ENCODE measurements at regions not wholly inside any gene's neighbourhood (a gene's known extent, or its start where the extent isn't known, plus 50 kb on each side); places are given as distances from the start of the nearest gene placed in this dataset.
A peak's percentile ranks its signal among the peaks of the same experiment; 100 is the strongest.

- intact Hi-C loops (cut with DNase I) = no loop called here
- DNase-seq = peak in 2 of 10 donors; percentile 47 to 61
Observed at GRCh38 chr22:49049691-49050090, 778.0 kb downstream of the BRD1 start.

- DNase-seq = peak in 2 of 10 donors; percentile 66 to 76
- intact Hi-C loops (cut with DNase I) = no loop called here
Observed at GRCh38 chr22:49048591-49048990, 779.1 kb downstream of the BRD1 start.

- intact Hi-C loops (cut with DNase I) = no loop called here
- DNase-seq = peak in 1 of 10 donors; percentile 20
Observed at GRCh38 chr22:49047447-49047846, 780.2 kb downstream of the BRD1 start.

- intact Hi-C loops (cut with DNase I) = no loop called here
- DNase-seq = peak in 8 of 10 donors; percentile 55 to 94 (median 70)
Observed at GRCh38 chr22:49046546-49047361, 780.9 kb downstream of the BRD1 start.

- peak in 3 of 10 donors; percentile 26 to 69 (median 42) for DNase-seq
- intact Hi-C loops (cut with DNase I) = no loop called here
Observed at GRCh38 chr22:49046000-49046545, 781.6 kb downstream of the BRD1 start.

GRCh38 chr22:49045276-49045675 lies 782.4 kb downstream of the BRD1 start:
- peak in 2 of 10 donors; percentile 25 to 40 for DNase-seq

GRCh38 chr22:49044776-49045175 lies 782.9 kb downstream of the BRD1 start:
- peak in 2 of 10 donors; percentile 28 to 79 for DNase-seq
- intact Hi-C loops (cut with DNase I) = no loop called here

More at GRCh38 chr22:49045276-49045675, 782.4 kb downstream of the BRD1 start:
- intact Hi-C loops (cut with DNase I) = no loop called here

- intact Hi-C loops (cut with DNase I) = no loop called here
- DNase-seq = peak in 2 of 10 donors; percentile 45 to 83
Observed at GRCh38 chr22:49044091-49044490, 783.6 kb downstream of the BRD1 start.

- DNase-seq = peak in 2 of 10 donors; percentile 35 to 67
- intact Hi-C loops (cut with DNase I) = no loop called here
Observed at GRCh38 chr22:49042877-49043859, 784.5 kb downstream of the BRD1 start.

- intact Hi-C loops (cut with DNase I) = no loop called here
- DNase-seq = peak in 3 of 10 donors; percentile 42 to 55 (median 49)
Observed at GRCh38 chr22:49042066-49042465, 785.6 kb downstream of the BRD1 start.

GRCh38 chr22:49040754-49041467 lies 786.8 kb downstream of the BRD1 start:
- intact Hi-C loops (cut with DNase I) = no loop called here
- peak in 2 of 10 donors; percentile 31 to 56 for DNase-seq

GRCh38 chr22:49040111-49040510 lies 787.6 kb downstream of the BRD1 start:
- intact Hi-C loops (cut with DNase I) = no loop called here
- peak in 2 of 10 donors; percentile 30 to 52 for DNase-seq

- peak in 4 of 10 donors; percentile 9 to 75 (median 44) for DNase-seq
- intact Hi-C loops (cut with DNase I) = no loop called here
Observed at GRCh38 chr22:49039625-49040024, 788.0 kb downstream of the BRD1 start.

- peak in 2 of 10 donors; percentile 45 to 52 for DNase-seq
- intact Hi-C loops (cut with DNase I) = no loop called here
Observed at GRCh38 chr22:49037701-49038245, 789.9 kb downstream of the BRD1 start.

- intact Hi-C loops (cut with DNase I) = no loop called here
- no peak for DNase-seq
Observed at GRCh38 chr22:49036513-49036912, 791.2 kb downstream of the BRD1 start.

- intact Hi-C loops (cut with DNase I) = no loop called here
- DNase-seq = peak in 3 of 10 donors; percentile 59 to 71 (median 67)
Observed at GRCh38 chr22:49035818-49036457, 791.7 kb downstream of the BRD1 start.

- intact Hi-C loops (cut with DNase I) = no loop called here
- DNase-seq = peak in 3 of 10 donors; percentile 47 to 74 (median 73)
Observed at GRCh38 chr22:49034836-49035817, 792.5 kb downstream of the BRD1 start.

GRCh38 chr22:49033616-49034015 lies 794.1 kb downstream of the BRD1 start:
- DNase-seq = peak in 4 of 10 donors; percentile 21 to 66 (median 54)
- intact Hi-C loops (cut with DNase I) = no loop called here

Measured in posterior cingulate gyrus (tissue), 11 donors.